HG02885 (cell line): ENCODE measurements at regions not wholly inside any gene's neighbourhood (a gene's known extent, or its start where the extent isn't known, plus 50 kb on each side); places are given as distances from the start of the nearest gene placed in this dataset.
"Not testable (repeated sequence)": the region's sequence is repeated elsewhere in the genome, so short reads cannot be mapped to it uniquely, and the experiment has no call there.

Source experiments
- ATAC-seq: cut with Tn5 transposase; IDR thresholded peaks from one replicate; pipeline ENCODE4 v1.9.1; 2021; ENCODE audit warnings: mild to moderate bottlenecking; ENCODE audit not compliant: unreplicated experiment, poor library complexity

DNA sequence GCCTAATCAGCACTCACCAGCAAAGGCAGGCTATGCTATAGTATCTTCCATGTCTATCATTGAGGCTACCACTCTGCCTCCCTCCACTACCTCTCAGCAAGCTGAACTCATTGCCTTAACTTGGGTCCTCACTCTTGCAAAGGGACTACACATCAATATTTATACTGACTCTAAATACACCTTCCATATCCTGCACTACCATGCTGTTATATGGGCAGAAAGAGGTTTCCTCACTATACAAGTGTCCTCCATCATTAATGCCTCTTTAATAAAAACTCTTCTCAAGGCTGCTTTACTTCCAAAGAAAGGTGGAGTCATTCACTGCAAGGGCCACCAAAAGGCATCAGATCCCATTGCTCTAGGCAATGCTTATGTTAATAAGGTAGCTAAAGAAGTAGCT is 669.3 kb upstream of the USP15 start:
- not testable (repeated sequence) for ATAC-seq

DNA sequence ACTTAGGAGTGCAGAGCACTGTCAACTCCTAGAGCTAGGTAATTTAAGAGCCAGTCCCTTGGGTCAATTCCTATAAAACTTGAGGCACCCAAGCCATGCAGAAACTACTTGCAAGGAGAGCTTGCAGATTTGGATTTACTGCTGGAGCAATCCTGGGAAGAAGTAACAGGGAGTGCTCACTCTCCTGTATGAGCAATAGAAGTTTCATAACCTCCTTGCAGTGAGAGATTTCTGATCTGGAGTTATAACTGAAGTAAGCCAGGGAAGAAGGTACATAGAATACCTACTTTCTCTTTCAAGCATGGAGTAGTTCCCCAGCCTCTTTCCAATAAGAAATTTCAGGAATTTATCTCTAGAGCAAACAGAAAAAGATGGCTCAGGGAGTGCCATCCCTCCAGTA is 650.1 kb upstream of the USP15 start:
- no peak for ATAC-seq

DNA sequence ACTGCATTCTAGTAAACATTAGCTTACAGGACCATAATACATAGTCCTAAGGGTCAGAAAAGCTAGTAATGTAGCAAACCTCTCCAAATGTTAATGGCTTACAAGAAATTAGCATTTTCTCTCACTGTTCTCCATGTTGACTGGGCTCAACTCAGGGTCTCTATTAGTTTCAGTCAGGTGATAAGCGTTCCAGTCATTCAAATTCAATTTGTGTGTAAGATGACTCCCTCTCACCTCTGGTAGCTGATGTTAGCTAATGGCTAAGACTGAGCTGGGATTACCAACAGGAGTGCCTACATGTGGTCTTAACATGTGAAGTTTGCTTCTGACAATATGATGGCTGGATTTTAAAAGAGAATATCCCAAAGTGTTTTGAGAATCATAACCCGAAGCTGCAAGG is 630.5 kb upstream of the USP15 start:
- no peak for ATAC-seq

- ATAC-seq: no peak
These were observed 613.6 kb upstream of the USP15 start for GRCh38 chr12:61646639-61647038.

- ATAC-seq: no peak
These were observed 612.6 kb upstream of the USP15 start for GRCh38 chr12:61647566-61647965.

- no peak for ATAC-seq
These were observed 607.9 kb upstream of the USP15 start for GRCh38 chr12:61652265-61652664.

DNA sequence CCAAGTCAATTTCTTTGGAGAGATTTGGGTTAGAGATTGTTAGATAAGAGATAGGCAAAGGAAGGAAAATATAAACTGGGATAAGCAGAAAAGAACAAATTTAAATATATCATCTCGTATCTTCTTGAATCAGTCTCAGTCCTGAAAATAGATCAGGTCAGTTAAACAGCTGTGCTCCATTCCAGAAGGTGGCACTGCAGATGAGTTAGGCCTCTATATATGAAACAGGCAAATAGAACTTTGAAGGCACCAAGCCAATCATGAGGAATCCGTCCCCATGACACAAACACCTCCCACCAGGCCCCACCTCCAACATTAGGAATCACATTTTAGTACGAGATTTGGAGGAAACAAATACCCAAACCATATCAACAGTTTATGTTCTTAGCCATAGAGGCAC is 605.5 kb upstream of the USP15 start:
- no peak for ATAC-seq

- no peak for ATAC-seq
These were observed 605.0 kb upstream of the USP15 start for GRCh38 chr12:61655241-61655640.

DNA sequence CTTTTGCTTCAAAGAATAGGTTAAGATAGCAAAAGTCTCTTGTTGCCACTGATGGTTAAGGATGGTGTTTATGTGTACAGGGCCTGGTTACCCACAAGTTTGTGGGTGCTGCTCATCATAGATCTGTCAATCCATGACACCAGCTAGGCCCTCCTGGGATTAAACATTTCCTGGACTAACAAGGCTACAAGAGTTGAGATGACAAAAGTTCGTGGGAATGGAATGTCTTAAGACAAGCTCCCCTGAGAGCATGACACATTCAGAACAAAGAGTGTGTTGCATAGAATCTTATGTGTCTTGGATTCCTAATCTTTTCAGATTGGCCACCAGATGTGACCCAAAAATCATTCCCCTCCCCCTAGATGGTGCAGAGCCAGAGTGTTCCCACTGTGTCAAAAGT is 592.5 kb upstream of the USP15 start:
- ATAC-seq: no peak

DNA sequence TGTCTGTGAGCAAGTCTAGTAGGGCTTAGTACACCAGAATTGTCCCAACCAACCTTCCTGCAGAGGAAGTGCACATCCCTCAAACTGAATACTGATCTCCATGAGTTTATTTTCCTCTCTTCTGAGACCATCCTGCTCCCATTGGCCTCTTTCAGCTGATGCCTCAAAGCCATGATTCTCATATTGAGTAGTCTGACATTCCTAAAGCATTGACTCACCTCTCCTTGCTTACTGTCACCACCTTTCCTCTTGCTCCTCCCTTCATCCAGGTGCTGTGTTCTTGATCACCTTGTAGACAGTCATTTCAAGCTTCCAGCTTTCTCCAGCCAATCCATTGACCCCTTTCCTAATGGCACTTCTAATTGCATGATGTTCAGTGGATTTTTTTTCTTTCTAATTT is 583.7 kb upstream of the USP15 start:
- ATAC-seq: no peak

- no peak for ATAC-seq
These were observed 572.8 kb upstream of the USP15 start for GRCh38 chr12:61687407-61687806.

- no peak for ATAC-seq
These were observed 566.0 kb upstream of the USP15 start for GRCh38 chr12:61694214-61694613.

- ATAC-seq: no peak
These were observed 558.7 kb upstream of the USP15 start for GRCh38 chr12:61701471-61701870.

DNA sequence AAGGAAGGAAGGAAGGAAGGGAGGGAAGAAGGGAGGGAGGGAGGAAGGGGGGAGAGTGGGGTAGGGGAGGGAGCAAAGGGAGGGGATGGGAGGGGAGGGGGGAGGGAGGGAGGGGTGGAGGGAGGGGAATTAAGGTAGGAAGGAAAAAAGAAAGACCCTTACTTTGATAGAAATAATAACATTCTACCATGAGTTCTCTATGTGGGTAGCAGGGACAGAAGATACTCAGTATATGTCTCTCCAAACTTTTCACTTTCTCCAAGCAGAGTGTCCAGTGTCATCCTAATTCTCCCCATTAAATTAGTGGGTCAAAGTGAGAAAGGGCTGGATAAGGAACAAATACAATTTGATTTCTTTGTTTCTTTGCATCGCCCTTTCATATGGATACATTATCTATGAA is 553.4 kb upstream of the USP15 start:
- ATAC-seq: no peak

DNA sequence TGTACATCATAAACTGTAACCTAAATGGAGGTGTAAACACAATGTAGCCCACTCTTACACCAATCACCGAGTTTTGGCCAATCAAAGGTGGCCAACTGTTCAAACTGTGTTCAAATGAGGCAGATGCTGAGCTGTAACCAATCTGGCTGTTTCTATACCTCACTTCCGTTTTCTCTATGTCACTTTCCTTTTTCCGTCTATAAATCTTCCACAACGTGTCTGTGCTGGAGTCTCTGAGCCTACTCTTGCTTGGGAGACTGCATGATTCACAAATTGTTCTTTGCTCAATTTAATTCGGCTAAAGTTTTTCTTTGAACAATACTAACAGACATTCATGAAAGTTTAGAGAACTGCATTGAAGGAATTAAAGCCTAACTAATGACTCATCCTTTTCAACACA is 547.1 kb upstream of the USP15 start:
- ATAC-seq: no peak

GRCh38 chr12:61717986-61718385 is 542.2 kb upstream of the USP15 start:
- ATAC-seq: no peak

- ATAC-seq: no peak
These were observed 520.3 kb upstream of the USP15 start for GRCh38 chr12:61739925-61740324.

DNA sequence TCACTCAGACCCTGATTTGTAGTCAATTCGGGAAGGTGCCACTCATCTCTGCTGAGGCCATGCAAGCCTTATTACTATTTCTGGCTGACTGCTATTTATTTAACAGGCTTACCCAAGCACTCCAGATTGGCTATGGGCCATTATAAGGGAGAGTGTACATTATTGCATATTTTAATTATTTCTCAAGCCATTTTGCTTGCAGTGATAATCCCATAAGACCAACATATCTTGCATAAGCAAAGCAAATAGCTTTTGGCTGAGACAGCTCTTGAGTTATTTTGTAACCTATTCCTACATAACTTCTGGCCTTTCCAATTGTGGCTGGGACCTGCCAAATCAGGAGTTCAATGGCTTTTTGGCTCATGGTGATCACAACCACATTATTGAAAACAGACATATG is 509.6 kb upstream of the USP15 start:
- ATAC-seq: no peak

DNA sequence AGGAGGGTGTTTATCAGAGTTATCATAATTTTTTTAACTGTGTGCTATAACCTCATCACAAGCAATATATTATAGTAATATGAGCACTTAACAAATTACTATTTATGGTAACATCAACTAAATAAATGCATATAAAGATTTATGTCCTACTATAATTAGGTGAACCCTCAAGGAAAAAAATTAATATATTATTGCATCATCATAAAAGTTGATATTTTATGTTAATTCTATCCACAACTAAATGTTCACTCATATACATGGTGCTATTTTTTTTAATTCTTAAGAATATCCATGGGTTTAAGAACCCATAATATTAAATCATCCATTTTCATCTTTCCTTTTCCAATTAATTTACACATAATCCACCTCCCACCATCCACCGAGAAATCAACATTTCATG is 506.0 kb upstream of the USP15 start:
- no peak for ATAC-seq

DNA sequence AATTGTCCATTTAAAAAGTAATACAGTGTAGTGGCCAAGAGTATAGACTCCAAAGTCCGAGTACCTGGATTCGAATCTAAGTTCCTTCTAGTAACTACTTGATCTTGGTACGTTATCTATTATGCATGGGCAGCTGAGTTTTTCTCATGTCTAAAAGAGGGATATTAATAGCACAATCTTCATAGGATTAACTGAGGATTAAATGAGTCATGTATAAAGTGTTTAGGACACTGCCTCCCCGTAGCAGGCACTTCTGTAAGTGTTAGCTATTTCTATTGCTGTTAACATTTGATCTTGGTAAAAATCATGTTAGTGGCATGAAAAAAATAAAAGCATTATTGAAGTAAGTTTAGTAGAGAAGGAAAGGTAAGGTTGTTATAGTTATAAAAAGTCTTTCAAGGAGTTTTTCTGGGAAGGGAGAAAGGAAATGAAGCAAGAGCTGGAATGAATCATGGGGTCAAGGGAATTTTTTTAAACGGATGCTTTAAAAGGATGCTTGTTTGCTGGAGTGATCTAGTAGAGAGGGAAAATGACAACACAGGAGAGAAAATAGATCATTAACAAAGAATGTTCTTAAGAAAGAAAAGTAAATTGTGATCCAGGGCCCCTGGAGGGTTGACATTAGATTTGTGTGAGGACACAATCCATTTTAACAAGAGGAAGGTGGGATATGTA is 502.2 kb upstream of the USP15 start:
- no peak for ATAC-seq

DNA sequence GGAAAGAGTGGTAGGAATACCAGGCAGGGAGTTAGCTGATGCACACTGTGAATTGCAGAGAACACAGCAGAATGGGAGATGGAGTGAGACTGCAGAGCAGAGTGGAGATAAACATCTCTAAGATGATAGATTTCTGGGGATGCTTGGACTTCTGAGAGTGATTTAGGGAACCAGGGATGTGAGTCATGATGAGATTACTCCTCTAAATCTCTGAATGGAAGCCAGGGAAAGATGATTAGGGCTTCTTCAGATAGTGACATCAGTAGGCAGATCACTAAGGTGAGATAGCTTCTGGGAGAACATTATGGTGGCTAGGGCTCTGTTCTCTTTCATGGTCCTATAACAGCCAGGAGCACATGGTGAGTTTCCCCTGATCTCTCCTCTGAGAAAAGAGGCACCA is 501.5 kb upstream of the USP15 start:
- ATAC-seq: no peak

GRCh38 chr12:61765926-61766325 is 494.3 kb upstream of the USP15 start:
- no peak for ATAC-seq

DNA sequence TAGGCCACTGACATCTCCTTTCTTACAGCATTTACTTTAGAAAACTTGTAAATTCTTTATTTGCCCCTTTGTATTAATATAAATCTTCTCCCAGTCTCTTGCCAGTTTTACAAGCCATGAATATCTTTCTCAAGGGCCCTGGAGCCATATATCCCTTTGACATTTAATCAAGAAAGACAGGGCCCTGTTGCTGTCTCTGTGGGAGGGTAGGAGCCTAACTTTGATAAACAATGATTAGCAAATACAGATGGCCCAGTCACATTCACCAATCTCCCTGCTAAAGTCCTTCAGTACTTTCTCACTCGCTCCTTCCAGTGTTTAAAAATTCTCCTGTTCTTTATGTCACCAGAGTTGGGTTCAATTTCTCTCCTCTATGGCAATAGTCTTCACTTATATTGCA is 479.8 kb upstream of the USP15 start:
- ATAC-seq: no peak
